SU-DHL-6 (cell line): ENCODE measurements at regions not wholly inside any gene's neighbourhood (a gene's known extent, or its start where the extent isn't known, plus 50 kb on each side); places are given as distances from the start of the nearest gene placed in this dataset.

Experiments
- H2AFZ ChIP-seq: fragments of 200-600 bp; sonication (generic); 2 replicates; pipeline ENCODE4 v1.6.1; 2014; ENCODE audit warnings: low read depth, mild to moderate bottlenecking, moderate library complexity, mixed read lengths, antibody characterized with exemption, low read length; ENCODE audit not compliant: severe bottlenecking
- H3F3A ChIP-seq: fragments of 200-600 bp; shearing (Covaris generic); 2 replicates; pipeline ENCODE4 v1.6.0; 2016; ENCODE audit warnings: antibody characterized with exemption, mild to moderate bottlenecking; ENCODE audit not compliant: insufficient read depth
- H3K27ac ChIP-seq: fragments of 200-600 bp; sonication (generic); 2 replicates; pipeline ENCODE4 v1.5.1; 2016; ENCODE audit warnings: low read depth, mild to moderate bottlenecking, low read length, moderate library complexity, mixed read lengths
- H3K27me3 ChIP-seq: fragments of 200-600 bp; sonication (generic), shearing (Covaris generic); 2 replicates; pipeline ENCODE4 v1.6.0; 2014; ENCODE audit warnings: mild to moderate bottlenecking, low read length
- H3K36me3 ChIP-seq: fragments of 200-600 bp; sonication (generic); 2 replicates; pipeline ENCODE4 v1.6.1; 2014; ENCODE audit warnings: mild to moderate bottlenecking, low read length, mixed read lengths
- H3K4me2 ChIP-seq: fragments of 300-600, 200-600 bp; shearing (Covaris generic), sonication (generic); 2 replicates; pipeline ENCODE4 v1.6.0; 2014; ENCODE audit warnings: low read length, low read depth, mild to moderate bottlenecking; ENCODE audit not compliant: poor library complexity, severe bottlenecking
- H3K4me3 ChIP-seq: fragments of 200-600 bp; sonication (generic); 2 replicates; pipeline ENCODE4 v1.5.1; 2014; ENCODE audit warnings: antibody characterized with exemption, low read length, mild to moderate bottlenecking, mixed read lengths; ENCODE audit not compliant: insufficient read depth, poor library complexity, severe bottlenecking
- H3K79me2 ChIP-seq: fragments of 200-600 bp; sonication (generic); 2 replicates; pipeline ENCODE4 v1.6.1; 2014; ENCODE audit warnings: mild to moderate bottlenecking, low read length, moderate library complexity; ENCODE audit not compliant: insufficient read depth
- H3K9ac ChIP-seq: fragments of 200-600 bp; sonication (generic); 2 replicates; pipeline ENCODE4 v1.7.0; 2014; ENCODE audit warnings: mild to moderate bottlenecking, low read length
- H3K9me2 ChIP-seq: fragments of 200-600 bp; sonication (generic); replicated peaks from 2 replicates; pipeline ENCODE4 v1.6.1; 2014; ENCODE audit warnings: low read length; ENCODE audit not compliant: insufficient read depth
- H3K9me3 ChIP-seq: fragments of 200-600 bp; sonication (generic); 2 replicates; pipeline ENCODE4 v1.6.1; 2014; ENCODE audit warnings: low read length, mixed read lengths; ENCODE audit not compliant: insufficient read depth
- H4K20me1 ChIP-seq: fragments of 200-600 bp; sonication (generic); 2 replicates; pipeline ENCODE4 v1.6.1; 2014; ENCODE audit warnings: low read depth, mild to moderate bottlenecking, antibody characterized with exemption, low read length, moderate library complexity, mixed read lengths
- EZH2phosphoT487 ChIP-seq: fragments of 200-600 bp; sonication (generic), shearing (Covaris generic); conservative IDR thresholded peaks from 2 replicates; pipeline ENCODE4 v1.6.1; 2018; ENCODE audit warnings: mild to moderate bottlenecking, antibody characterized with exemption, low read length, moderate library complexity, mixed read lengths
- TF ChIP-seq, protein P1 (sequence below): fragments of 200-600 bp; sonication (generic); IDR thresholded peaks from one replicate; pipeline ENCODE4 v1.5.1; 2017; ENCODE audit warnings: antibody characterized with exemption, mild to moderate bottlenecking, low read length, moderate library complexity; ENCODE audit not compliant: insufficient read depth, poor library complexity, severe bottlenecking

DNA sequence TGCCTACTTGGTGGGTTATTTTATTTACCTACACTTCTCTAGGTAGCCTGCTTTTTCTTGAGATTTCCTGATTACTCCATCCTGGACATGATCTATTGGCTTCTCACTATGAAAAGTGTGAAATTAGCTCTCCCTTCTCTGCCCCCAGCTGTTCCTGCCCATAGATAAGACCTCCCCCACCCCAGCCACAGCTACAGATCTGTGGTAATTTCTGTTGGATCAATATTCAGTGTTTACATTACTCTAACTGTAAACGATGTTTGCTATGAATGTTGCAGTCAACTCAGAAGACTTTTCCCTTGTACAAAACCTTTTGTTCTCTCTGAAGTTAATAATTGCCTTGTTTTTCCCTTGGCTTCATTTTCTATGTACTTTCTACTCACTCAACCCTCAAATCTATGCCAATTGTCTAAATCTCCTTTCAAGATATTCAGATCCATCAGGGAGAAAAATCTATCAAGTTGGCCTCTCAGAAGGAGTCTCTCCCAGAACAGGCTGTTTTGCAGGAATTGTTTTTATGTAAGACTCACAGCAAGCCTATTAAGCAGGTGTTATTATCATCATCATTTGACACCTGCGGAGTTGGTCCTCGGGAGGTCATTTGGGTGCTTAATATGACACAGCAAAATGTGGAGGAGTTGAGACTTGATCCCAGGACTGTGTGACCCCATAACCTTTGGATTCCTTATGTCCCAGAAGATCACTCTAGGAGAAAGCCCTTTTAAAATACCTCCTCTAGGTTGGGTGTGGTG lies 227.4 kb downstream of the SUDS3 start:
- no peak for TF ChIP-seq EZH2phosphoT487
- TF ChIP-seq, protein P1, sequence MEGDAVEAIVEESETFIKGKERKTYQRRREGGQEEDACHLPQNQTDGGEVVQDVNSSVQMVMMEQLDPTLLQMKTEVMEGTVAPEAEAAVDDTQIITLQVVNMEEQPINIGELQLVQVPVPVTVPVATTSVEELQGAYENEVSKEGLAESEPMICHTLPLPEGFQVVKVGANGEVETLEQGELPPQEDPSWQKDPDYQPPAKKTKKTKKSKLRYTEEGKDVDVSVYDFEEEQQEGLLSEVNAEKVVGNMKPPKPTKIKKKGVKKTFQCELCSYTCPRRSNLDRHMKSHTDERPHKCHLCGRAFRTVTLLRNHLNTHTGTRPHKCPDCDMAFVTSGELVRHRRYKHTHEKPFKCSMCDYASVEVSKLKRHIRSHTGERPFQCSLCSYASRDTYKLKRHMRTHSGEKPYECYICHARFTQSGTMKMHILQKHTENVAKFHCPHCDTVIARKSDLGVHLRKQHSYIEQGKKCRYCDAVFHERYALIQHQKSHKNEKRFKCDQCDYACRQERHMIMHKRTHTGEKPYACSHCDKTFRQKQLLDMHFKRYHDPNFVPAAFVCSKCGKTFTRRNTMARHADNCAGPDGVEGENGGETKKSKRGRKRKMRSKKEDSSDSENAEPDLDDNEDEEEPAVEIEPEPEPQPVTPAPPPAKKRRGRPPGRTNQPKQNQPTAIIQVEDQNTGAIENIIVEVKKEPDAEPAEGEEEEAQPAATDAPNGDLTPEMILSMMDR, result no peak
- Histone ChIP-seq H3K79me2 (no peaks in the 10 kb centered on the region), H2AFZ (no peak overlapping the region), H3K4me2 (no peak overlapping the region), H3K4me3 (no peak overlapping the region), H3K27ac (no peak overlapping the region), H3K9me3 (no peaks in the 10 kb centered on the region), H3K9ac (no peak overlapping the region), H3K27me3 (no peaks in the 10 kb centered on the region), H3K9me2 (no peaks in the 10 kb centered on the region), H3F3A (no peaks in the 10 kb centered on the region), H4K20me1 (no peaks in the 10 kb centered on the region), H3K36me3 (no peaks in the 10 kb centered on the region)

DNA sequence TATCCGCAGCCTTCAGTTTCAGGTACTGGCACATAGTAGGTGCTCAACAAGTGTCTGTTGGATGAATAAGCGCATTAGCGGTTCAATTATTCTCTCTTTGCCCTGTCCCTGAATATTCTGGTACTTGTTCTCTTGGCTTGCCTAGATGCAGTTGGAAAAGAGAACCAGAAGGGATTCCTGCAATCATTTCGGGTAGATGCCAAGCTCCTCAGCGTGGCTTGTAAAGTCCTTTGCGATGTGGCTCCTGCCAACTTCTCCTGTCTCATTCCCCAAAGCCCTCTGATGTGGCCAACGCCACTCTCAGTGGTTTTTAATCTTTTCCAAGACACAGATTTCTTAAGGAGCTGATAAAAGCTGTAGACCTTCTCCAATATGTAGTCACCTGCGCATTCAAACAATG lies 230.3 kb downstream of the SUDS3 start:
- Histone ChIP-seq H3K36me3 (no peaks in the 10 kb centered on the region), H3K4me3 (no peak overlapping the region), H3K79me2 (no peaks in the 10 kb centered on the region), H3F3A (no peaks in the 10 kb centered on the region), H2AFZ (no peak overlapping the region), H3K27me3 (no peaks in the 10 kb centered on the region), H3K4me2 (no peak overlapping the region), H4K20me1 (no peaks in the 10 kb centered on the region), H3K27ac (no peak overlapping the region), H3K9me3 (no peaks in the 10 kb centered on the region), H3K9me2 (no peaks in the 10 kb centered on the region), H3K9ac (no peak overlapping the region)
- TF ChIP-seq EZH2phosphoT487, result no peak
- TF ChIP-seq, protein P1, result no peak

DNA sequence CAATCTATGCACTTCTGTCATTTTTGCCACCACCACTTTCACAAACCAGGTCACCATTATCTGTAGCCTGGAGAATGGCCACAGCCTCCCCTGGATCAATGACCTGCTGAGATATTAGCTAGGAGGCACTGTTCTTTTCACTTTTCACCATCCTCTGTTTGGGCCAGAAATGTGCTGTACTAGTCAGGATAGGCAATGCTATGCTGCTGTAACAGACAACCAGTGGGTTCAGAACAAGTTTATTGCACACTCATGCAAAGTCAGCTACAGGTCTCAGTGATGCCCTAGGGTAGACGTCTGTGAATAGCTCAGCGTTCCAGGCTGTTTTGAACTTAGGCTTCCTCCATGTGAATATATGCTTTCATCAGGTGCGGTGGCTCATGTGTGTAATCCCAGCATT lies 231.5 kb downstream of the SUDS3 start:
- H3K9me2 ChIP-seq, result no peaks in the 10 kb centered on the region
- H2AFZ ChIP-seq, result no peak overlapping the region
- H3K27ac ChIP-seq, result no peak overlapping the region
- no peak overlapping the region for H3K4me3 ChIP-seq
- H3K79me2 ChIP-seq, result no peaks in the 10 kb centered on the region
- H3K9ac ChIP-seq, result no peak overlapping the region
- H4K20me1 ChIP-seq, result no peaks in the 10 kb centered on the region
- no peaks in the 10 kb centered on the region for H3F3A ChIP-seq
- H3K36me3 ChIP-seq, result no peaks in the 10 kb centered on the region
- H3K4me2 ChIP-seq, result no peak overlapping the region
- no peaks in the 10 kb centered on the region for H3K27me3 ChIP-seq
- TF ChIP-seq EZH2phosphoT487, result no peak
- TF ChIP-seq, protein P1, result no peak
- no peaks in the 10 kb centered on the region for H3K9me3 ChIP-seq
